Transverse colon (tissue), 4 donors: ENCODE measurements at regions not wholly inside any gene's neighbourhood (a gene's known extent, or its start where the extent isn't known, plus 50 kb on each side); places are given as distances from the start of the nearest gene placed in this dataset.

Experiments
- CTCF ChIP-seq, 5 experiments: fragments of 200-600 bp in 3 of 5; fragments of 450-650 bp in 2 of 5; sonication (generic) in 3 of 5; IDR thresholded peaks; 1 replicate in 2 of 5; 2 replicates in 3 of 5; pipeline ENCODE4 v1.5.1; 2016 to 2017; ENCODE audit warnings: antibody characterized with exemption in 5 of 5, inconsistent platforms in 3 of 5, mild to moderate bottlenecking in 2 of 5, moderate library complexity in 1 of 5
- EP300 ChIP-seq: sonication (generic); formaldehyde crosslinking; IDR thresholded peaks from one replicate; pipeline ENCODE4 v1.6.1; 2017; ENCODE audit warnings: antibody characterized with exemption, low read depth
- POLR2A ChIP-seq: fragments of 450-650 bp; IDR thresholded peaks from one replicate; pipeline ENCODE4 v1.6.1; 2016; ENCODE audit warnings: antibody characterized with exemption, mild to moderate bottlenecking, moderate library complexity
- POLR2AphosphoS5 ChIP-seq, 3 donors: sonication (generic); formaldehyde crosslinking; IDR thresholded peaks; one replicate each; pipeline ENCODE4 v1.6.1; 2016; ENCODE audit warnings: antibody characterized with exemption in 3 of 3

DNA sequence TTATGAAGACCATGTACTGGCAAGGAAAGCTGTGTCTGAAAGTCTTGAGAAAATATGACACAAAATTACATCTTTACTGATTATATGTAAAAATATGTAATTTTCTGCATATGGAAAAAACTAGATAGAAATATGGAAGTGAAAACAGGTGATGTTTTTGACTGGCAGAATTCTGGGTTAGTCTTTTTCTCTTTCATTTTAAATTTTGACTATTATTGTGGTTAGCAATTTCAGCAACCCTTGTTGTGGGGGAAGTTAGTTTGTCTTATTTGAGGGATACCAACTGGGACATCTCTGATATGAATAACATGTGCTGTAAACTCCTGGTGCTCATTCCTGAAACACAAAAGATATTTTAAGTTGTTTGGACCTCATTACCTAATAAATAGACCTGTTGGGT is 49.9 kb upstream of the CPEB2 start:
- TF ChIP-seq POLR2A (no peak), CTCF (IDR thresholded peaks at IDR 0.05) (no peak), POLR2AphosphoS5 (IDR thresholded peaks at IDR 0.05) (no peak), EP300 (no peak)
